Activated CD4-positive, alpha-beta memory T cell treated with anti-CD3 and anti-CD28 coated beads, Interleukin-2, amount 10 ng/mL, durations not matched to agents 7 days and 5 days (primary cell): ENCODE measurements at regions not wholly inside any gene's neighbourhood (a gene's known extent, or its start where the extent isn't known, plus 50 kb on each side); places are given as distances from the start of the nearest gene placed in this dataset.

Experiments used
- CTCF ChIA-PET: fragments of 350-600 bp; sonication (Branson Sonifier 250); formaldehyde crosslinking; loops from one replicate; lab custom pipeline; 2021; ENCODE audit warnings: antibody characterized with exemption, inconsistent platforms; lab: Charles Lee
- POLR2A ChIA-PET: fragments of 350-600 bp; sonication (Branson Sonifier 250); formaldehyde crosslinking; loops from one replicate; lab custom pipeline; 2021; ENCODE audit warnings: antibody characterized with exemption; lab: Charles Lee
- DNase-seq: peaks from one replicate; pipeline ENCODE4 v3.0.0-alpha.2; 2020
- H3K27ac Mint-ChIP-seq: one replicate; pipeline ENCODE4 v1.8.0; 2021; ENCODE audit warnings: mild to moderate bottlenecking, mixed read lengths
- H3K27me3 Mint-ChIP-seq: one replicate; pipeline ENCODE4 v1.8.0; 2021; ENCODE audit warnings: mixed read lengths
- H3K36me3 Mint-ChIP-seq: one replicate; pipeline ENCODE4 v1.8.0; 2021; ENCODE audit warnings: low read depth, mixed read lengths
- H3K4me1 Mint-ChIP-seq: one replicate; pipeline ENCODE4 v1.8.0; 2021; ENCODE audit warnings: mixed read lengths
- H3K4me3 Mint-ChIP-seq: one replicate; pipeline ENCODE4 v1.8.0; 2021; ENCODE audit warnings: mild to moderate bottlenecking, mixed read lengths
- H3K9me3 Mint-ChIP-seq: one replicate; pipeline ENCODE4 v1.8.0; 2021; ENCODE audit warnings: mixed read lengths

GRCh38 chr5:149441986-149442385 lies 62.9 kb upstream of the IL17B start:
- Mint-ChIP-seq H3K27ac (no peak overlapping the region), H3K9me3 (no peaks in the 10 kb centered on the region), H3K27me3 (no peaks in the 10 kb centered on the region), H3K4me3 (no peak overlapping the region), H3K36me3 (no peaks in the 10 kb centered on the region), H3K4me1 (peaks cover 38% of the 10 kb centered on the region)
- DNase-seq = no peak
- ChIA-PET CTCF (interaction anchor here (0.8 to 5.6 kb wide), 15 partner anchors 10 to 179 kb away, joined by 3 to 34 read pairs (median 6); partner anchors contain the start of gene CSNK1A1), POLR2A (interaction anchor here (0.7 to 1.0 kb wide), 3 partner anchors 108 to 139 kb away, joined by 3 to 4 read pairs (median 3); partner anchors contain the start of gene ARHGEF37)

DNA sequence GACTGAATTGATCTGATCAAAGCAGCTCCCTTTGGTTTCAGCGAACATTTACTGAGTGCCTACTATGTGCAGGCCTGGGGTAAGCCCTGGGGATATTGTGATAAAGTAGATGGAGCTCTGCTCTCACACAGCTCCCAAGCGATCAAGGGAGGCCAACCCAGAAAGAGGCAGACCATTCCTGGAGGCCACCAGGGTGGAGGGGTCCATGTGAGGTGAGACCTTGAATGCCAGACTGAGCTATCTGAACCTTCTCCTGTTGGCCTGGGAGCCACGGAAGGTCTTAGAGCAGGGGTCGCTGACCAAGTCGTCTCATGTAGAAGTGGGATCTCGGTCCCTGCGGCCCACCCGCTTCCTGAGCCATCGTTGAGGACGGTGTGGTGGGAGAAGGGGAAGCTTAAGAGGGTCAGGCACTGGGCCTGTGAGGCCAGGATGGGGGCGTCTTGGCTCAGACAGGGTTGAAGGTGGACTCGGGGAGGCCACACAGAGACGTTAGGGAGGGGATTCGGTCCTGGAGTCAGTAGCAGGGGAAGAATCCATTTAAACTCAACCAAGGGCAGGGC lies 62.2 kb upstream of the IL17B start:
- ChIA-PET POLR2A (interaction anchor here (0.7 kb wide), 1 partner anchor 109 kb away, joined by 3 read pairs; no protein-coding TSS in a partner anchor), CTCF (interaction anchor here (1.0 to 5.6 kb wide), 14 partner anchors 9 to 180 kb away, joined by 3 to 34 read pairs (median 5); partner anchors contain the start of gene CSNK1A1)
- H3K4me3 Mint-ChIP-seq = no peak overlapping the region
- H3K9me3 Mint-ChIP-seq = no peaks in the 10 kb centered on the region
- no peak overlapping the region for H3K27ac Mint-ChIP-seq
- peaks cover 2% of the 10 kb centered on the region for H3K27me3 Mint-ChIP-seq
- DNase-seq = no peak
- peaks cover 42% of the 10 kb centered on the region for H3K4me1 Mint-ChIP-seq
- no peaks in the 10 kb centered on the region for H3K36me3 Mint-ChIP-seq

DNA sequence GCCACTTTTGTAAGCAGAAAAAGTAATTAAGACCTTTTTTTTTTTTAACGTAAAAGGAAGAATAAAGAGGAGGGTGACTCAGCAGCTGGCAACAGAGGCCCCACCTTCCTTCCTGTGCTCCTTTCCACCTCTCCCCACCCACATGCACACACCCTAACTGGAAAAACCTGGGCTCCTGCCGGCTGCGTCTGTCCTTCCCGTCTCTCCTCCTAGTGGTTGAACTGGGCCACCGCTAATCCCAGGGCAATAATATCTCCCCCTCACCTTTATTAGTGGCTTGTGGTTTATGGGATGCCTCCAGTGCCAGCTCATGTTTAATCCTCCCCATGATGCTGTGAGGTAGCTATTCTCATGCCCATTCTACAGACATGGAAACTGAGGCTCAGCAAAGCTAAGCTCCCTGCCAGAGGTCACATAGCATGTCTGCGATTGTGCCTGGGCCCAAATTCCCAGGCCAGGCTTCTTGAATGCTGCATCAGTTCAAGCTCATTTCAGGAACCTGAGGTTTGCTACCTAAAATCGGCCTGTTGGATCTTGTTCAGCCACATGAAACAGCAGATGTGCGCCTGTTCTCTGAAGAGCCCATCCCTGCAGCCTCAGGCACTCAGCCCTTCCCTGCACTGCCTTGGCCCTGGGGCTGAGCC lies 60.9 kb upstream of the IL17B start:
- Mint-ChIP-seq H3K27me3 (peaks cover 5% of the 10 kb centered on the region), H3K4me3 (no peak overlapping the region), H3K36me3 (no peaks in the 10 kb centered on the region), H3K27ac (peak overlapping the region; percentile 27), H3K9me3 (no peaks in the 10 kb centered on the region), H3K4me1 (peaks cover 45% of the 10 kb centered on the region)
- peak; percentile 32 for DNase-seq
- ChIA-PET POLR2A (interaction anchor here (0.6 to 0.9 kb wide), 3 partner anchors 110 to 618 kb away, joined by 3 to 4 read pairs (median 3); partner anchors contain the start of gene CSNK1A1), CTCF (interaction anchor here (0.7 to 5.6 kb wide), 16 partner anchors 8 to 228 kb away, joined by 3 to 34 read pairs (median 3); partner anchors contain the start of gene CSNK1A1)

- no peak overlapping the region for H3K27ac Mint-ChIP-seq
Observed at GRCh38 chr5:149438711-149439132, 59.6 kb upstream of the IL17B start.

DNA sequence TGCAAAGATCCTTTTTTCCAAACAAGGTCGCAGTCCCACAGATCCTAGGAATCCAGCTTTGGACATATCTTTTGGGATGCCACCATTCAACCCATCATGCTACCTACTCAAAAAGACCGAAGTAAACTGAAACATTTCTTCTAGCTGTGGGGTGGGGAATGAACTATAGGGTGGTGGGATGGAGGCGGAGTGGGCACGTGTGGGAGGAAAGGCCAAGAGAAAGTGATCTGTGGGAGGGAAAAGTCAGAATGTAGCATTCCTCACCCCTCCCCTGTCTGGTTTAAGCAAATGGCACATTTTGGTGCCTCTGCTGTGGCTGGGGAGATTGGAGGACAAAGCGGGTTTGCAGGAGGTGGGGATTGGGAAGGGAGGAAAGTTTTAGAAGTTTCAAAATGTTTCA lies 59.2 kb upstream of the IL17B start:
- CTCF ChIA-PET = interaction anchor here (0.6 to 5.6 kb wide), 6 partner anchors 14 to 391 kb away, joined by 3 to 34 read pairs (median 6); partner anchors contain the start of gene CSNK1A1
- no peak for DNase-seq

More at GRCh38 chr5:149438711-149439132, 59.6 kb upstream of the IL17B start:
- Mint-ChIP-seq H3K27me3 (peaks cover 5% of the 10 kb centered on the region), H3K36me3 (no peaks in the 10 kb centered on the region), H3K9me3 (no peaks in the 10 kb centered on the region), H3K4me1 (peaks cover 45% of the 10 kb centered on the region), H3K4me3 (no peak overlapping the region)
- no peak for DNase-seq
- ChIA-PET POLR2A (interaction anchor here (0.9 to 1.1 kb wide), 2 partner anchors 67 to 111 kb away, joined by 3 read pairs; no protein-coding TSS in a partner anchor), CTCF (interaction anchor here (0.6 to 5.6 kb wide), 7 partner anchors 10 to 391 kb away, joined by 3 to 34 read pairs (median 6); partner anchors contain the start of gene CSNK1A1)

DNA sequence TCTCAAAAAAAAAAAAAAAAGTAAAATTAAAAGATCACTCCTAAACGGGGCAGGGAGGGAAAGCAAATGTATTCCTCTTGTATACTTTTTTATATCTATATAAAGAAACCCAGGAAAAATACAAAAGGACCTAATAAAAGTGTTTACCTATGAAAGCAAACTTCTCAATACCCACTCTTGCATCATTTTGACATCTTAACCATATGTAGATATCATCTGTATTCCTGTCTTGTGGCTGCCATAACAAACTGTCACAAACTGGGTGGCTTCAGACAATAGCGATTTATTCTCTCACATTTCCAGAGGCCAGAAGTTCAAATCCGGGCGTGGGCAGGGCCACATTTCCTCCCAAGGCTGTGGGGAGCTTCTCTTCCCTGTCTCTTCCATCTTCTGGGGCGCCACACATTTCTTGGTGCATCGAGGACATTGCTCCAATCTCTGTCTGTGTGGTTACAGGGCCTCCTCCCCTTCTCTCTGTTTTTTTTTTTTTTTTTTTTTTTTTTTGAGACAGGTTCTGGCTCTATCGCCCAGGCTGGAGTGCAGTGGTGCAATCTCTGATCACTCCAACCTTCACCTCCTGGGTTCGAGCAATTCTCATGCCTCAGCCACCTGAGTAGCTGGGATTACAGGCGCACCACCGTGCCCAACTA lies 58.4 kb upstream of the IL17B start:
- ChIA-PET CTCF (interaction anchor here (0.7 to 1.1 kb wide), 3 partner anchors 15 to 114 kb away, joined by 3 to 6 read pairs (median 4); no protein-coding TSS in a partner anchor), POLR2A (no interaction called here)
- H3K9me3 Mint-ChIP-seq = no peaks in the 10 kb centered on the region
- peaks cover 5% of the 10 kb centered on the region for H3K27me3 Mint-ChIP-seq
- no peak for DNase-seq
- no peak overlapping the region for H3K27ac Mint-ChIP-seq
- H3K4me3 Mint-ChIP-seq = no peak overlapping the region
- no peaks in the 10 kb centered on the region for H3K36me3 Mint-ChIP-seq
- peaks cover 47% of the 10 kb centered on the region for H3K4me1 Mint-ChIP-seq

More for the DNA sequence above, 59.2 kb upstream of the IL17B start:
- no peak overlapping the region for H3K4me3 Mint-ChIP-seq
- H3K4me1 Mint-ChIP-seq = peaks cover 44% of the 10 kb centered on the region
- H3K36me3 Mint-ChIP-seq = no peaks in the 10 kb centered on the region
- H3K9me3 Mint-ChIP-seq = no peaks in the 10 kb centered on the region
- no peak overlapping the region for H3K27ac Mint-ChIP-seq
- H3K27me3 Mint-ChIP-seq = peaks cover 5% of the 10 kb centered on the region
- POLR2A ChIA-PET = interaction anchor here (1.1 kb wide), 1 partner anchor 67 kb away, joined by 3 read pairs; no protein-coding TSS in a partner anchor

- no peak overlapping the region for H3K4me3 Mint-ChIP-seq
- CTCF ChIA-PET = interaction anchor here (0.7 to 5.8 kb wide), 19 partner anchors 10 to 183 kb away, joined by 3 to 39 read pairs (median 4); partner anchors contain the start of genes CSNK1A1 and IL17B
- peaks cover 5% of the 10 kb centered on the region for H3K27me3 Mint-ChIP-seq
- no peak for DNase-seq
- H3K9me3 Mint-ChIP-seq = no peaks in the 10 kb centered on the region
- peaks cover 50% of the 10 kb centered on the region for H3K4me1 Mint-ChIP-seq
- POLR2A ChIA-PET = interaction anchor here (0.6 to 0.9 kb wide), 2 partner anchors 12 to 172 kb away, joined by 3 read pairs; no protein-coding TSS in a partner anchor
- H3K27ac Mint-ChIP-seq = no peak overlapping the region
- H3K36me3 Mint-ChIP-seq = no peaks in the 10 kb centered on the region
Observed at GRCh38 chr5:149435660-149436059, 56.6 kb upstream of the IL17B start.

GRCh38 chr5:149435015-149435376 lies 55.9 kb upstream of the IL17B start:
- H3K27me3 Mint-ChIP-seq = peaks cover 5% of the 10 kb centered on the region
- ChIA-PET CTCF (interaction anchor here (0.6 to 5.8 kb wide), 26 partner anchors 10 to 183 kb away, joined by 3 to 39 read pairs (median 4); partner anchors contain the start of genes CSNK1A1 and IL17B), POLR2A (interaction anchor here (0.6 to 0.9 kb wide), 2 partner anchors 12 to 173 kb away, joined by 3 read pairs; no protein-coding TSS in a partner anchor)
- H3K9me3 Mint-ChIP-seq = no peaks in the 10 kb centered on the region
- H3K36me3 Mint-ChIP-seq = no peaks in the 10 kb centered on the region
- no peak overlapping the region for H3K27ac Mint-ChIP-seq
- DNase-seq = no peak
- peaks cover 49% of the 10 kb centered on the region for H3K4me1 Mint-ChIP-seq
- H3K4me3 Mint-ChIP-seq = no peak overlapping the region

GRCh38 chr5:149434162-149435014 lies 55.3 kb upstream of the IL17B start:
- Mint-ChIP-seq H3K9me3 (no peaks in the 10 kb centered on the region), H3K4me3 (no peak overlapping the region), H3K4me1 (peaks cover 45% of the 10 kb centered on the region), H3K36me3 (no peaks in the 10 kb centered on the region), H3K27ac (no peak overlapping the region), H3K27me3 (peaks cover 5% of the 10 kb centered on the region)
- peak; percentile 57 for DNase-seq
- ChIA-PET CTCF (interaction anchor here (0.6 to 5.8 kb wide), 27 partner anchors 11 to 184 kb away, joined by 3 to 39 read pairs (median 4); partner anchors contain the start of genes CSNK1A1 and IL17B), POLR2A (no interaction called here)

DNA sequence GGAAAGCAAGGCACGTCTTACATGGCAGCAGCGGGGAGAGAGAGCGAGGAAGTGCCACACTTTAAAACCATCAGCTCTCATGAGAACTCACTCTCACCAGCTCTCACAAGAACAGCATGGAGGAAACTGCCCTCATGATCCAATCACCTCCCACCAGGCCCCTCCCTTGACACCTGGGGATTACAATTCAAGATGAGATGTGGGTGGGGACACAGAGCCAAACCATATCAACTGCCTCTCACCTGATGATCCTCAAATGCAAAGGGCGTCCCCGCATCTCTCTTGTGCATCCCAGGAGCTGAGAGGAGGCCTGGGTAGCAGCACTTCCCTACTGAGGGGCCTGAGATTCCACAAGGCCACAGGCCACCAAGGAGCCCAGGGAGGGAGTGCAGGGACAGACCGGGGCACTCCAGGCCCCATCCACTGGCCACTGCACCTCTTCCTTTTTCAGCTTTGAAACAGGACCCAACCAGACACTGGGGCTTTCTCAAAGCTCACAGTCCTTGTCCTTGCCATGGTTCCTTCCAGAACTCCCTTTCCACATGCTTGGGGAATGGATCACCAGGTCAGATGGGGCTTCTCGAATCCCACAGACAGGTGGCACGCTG lies 54.5 kb upstream of the IL17B start:
- Mint-ChIP-seq H3K27me3 (peaks cover 5% of the 10 kb centered on the region), H3K4me3 (no peak overlapping the region)
- CTCF ChIA-PET = interaction anchor here (0.9 to 5.8 kb wide), 19 partner anchors 11 to 183 kb away, joined by 3 to 39 read pairs (median 6); partner anchors contain the start of genes CSNK1A1 and IL17B

DNA sequence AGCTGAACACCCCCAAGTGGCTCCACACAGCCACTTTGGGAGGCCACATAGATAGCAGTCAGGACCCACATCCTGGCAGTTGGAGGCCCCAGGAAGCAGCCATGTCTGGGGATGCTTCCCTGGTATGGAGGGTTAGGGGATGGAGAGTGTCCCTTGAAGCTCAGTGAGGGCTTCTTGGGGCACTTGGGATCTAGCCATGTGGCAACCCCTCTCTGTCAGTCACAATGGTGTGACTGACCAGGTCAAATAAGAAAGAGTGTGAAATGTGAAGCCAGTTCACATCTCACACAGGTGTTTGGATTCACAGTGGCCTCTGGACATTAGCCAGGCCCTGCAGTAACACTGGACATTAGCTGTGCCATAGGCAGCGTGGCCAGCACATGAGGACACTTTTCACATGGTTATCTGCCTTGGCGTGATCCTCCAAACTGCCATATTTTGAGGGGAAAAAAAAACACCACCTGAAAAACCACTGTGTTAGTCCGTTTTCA lies 53.9 kb upstream of the IL17B start:
- Mint-ChIP-seq H3K27ac (no peak overlapping the region), H3K36me3 (no peaks in the 10 kb centered on the region)
- POLR2A ChIA-PET = no interaction called here

More for the DNA sequence above, 54.5 kb upstream of the IL17B start:
- Mint-ChIP-seq H3K27ac (no peak overlapping the region), H3K4me1 (peaks cover 38% of the 10 kb centered on the region), H3K36me3 (no peaks in the 10 kb centered on the region), H3K9me3 (no peaks in the 10 kb centered on the region)
- DNase-seq = no peak
- POLR2A ChIA-PET = no interaction called here

More for the DNA sequence above, 53.9 kb upstream of the IL17B start:
- Mint-ChIP-seq H3K4me3 (no peak overlapping the region), H3K9me3 (no peaks in the 10 kb centered on the region), H3K27me3 (peaks cover 5% of the 10 kb centered on the region), H3K4me1 (peaks cover 31% of the 10 kb centered on the region)
- CTCF ChIA-PET = interaction anchor here (0.7 to 5.8 kb wide), 18 partner anchors 9 to 184 kb away, joined by 3 to 39 read pairs (median 5); partner anchors contain the start of gene IL17B
- DNase-seq = no peak
